ENCODE measurements at regions not wholly inside any gene's neighbourhood (a gene's known extent, or its start where the extent isn't known, plus 50 kb on each side); places are given as distances from the start of the nearest gene placed in this dataset.
"Not testable (repeated sequence)": the region's sequence is repeated elsewhere in the genome, so short reads cannot be mapped to it uniquely, and the experiment has no call there.

- TF ChIP-seq CTCF (IDR thresholded peaks at IDR 0.05; ENCODE audit: insufficient read depth, low read depth, low read length) = no peak
- no peak for DNase-seq (ENCODE audit: low read depth)
- H3K4me3 ChIP-seq (ENCODE audit: low read depth, low read length) = no peak overlapping the region
These were observed 265.3 kb upstream of the CTNND2 start for GRCh38 chr5:12169536-12169935.

GRCh38 chr5:12162863-12163262 lies 258.6 kb upstream of the CTNND2 start:
- TF ChIP-seq CTCF (IDR thresholded peaks at IDR 0.05; ENCODE audit: insufficient read depth, low read depth, low read length) = no peak
- no peak overlapping the region for H3K4me3 ChIP-seq (ENCODE audit: low read depth, low read length)
- DNase-seq (ENCODE audit: low read depth) = no peak

GRCh38 chr5:12147513-12147912 lies 243.3 kb upstream of the CTNND2 start:
- no peak overlapping the region for H3K4me3 ChIP-seq (ENCODE audit: low read depth, low read length)
- no peak for DNase-seq (ENCODE audit: low read depth)
- TF ChIP-seq CTCF (IDR thresholded peaks at IDR 0.05; ENCODE audit: insufficient read depth, low read depth, low read length) = no peak

- DNase-seq (ENCODE audit: low read depth) = no peak
- H3K4me3 ChIP-seq (ENCODE audit: low read depth, low read length) = no peak overlapping the region
- no peak for TF ChIP-seq CTCF (IDR thresholded peaks at IDR 0.05; ENCODE audit: insufficient read depth, low read depth, low read length)
These were observed 237.2 kb upstream of the CTNND2 start for GRCh38 chr5:12141496-12141895.

- DNase-seq (ENCODE audit: low read depth) = no peak
- no peak overlapping the region for H3K4me3 ChIP-seq (ENCODE audit: low read depth, low read length)
- TF ChIP-seq CTCF (IDR thresholded peaks at IDR 0.05; ENCODE audit: insufficient read depth, low read depth, low read length) = no peak
These were observed 229.3 kb upstream of the CTNND2 start for GRCh38 chr5:12133520-12133919.

GRCh38 chr5:12131020-12131419 lies 226.8 kb upstream of the CTNND2 start:
- DNase-seq (ENCODE audit: low read depth); H3K4me3 ChIP-seq (ENCODE audit: low read depth, low read length): not testable (repeated sequence)

GRCh38 chr5:12125895-12126294 lies 221.6 kb upstream of the CTNND2 start:
- no peak overlapping the region for H3K4me3 ChIP-seq (ENCODE audit: low read depth, low read length)
- TF ChIP-seq CTCF (IDR thresholded peaks at IDR 0.05; ENCODE audit: insufficient read depth, low read depth, low read length) = no peak
- no peak for DNase-seq (ENCODE audit: low read depth)

Data from fibroblast of villous mesenchyme (primary cell).